NCI-H1105 (cell line): ENCODE measurements at regions not wholly inside any gene's neighbourhood (a gene's known extent, or its start where the extent isn't known, plus 50 kb on each side); places are given as distances from the start of the nearest gene placed in this dataset.

Experiments used
- DNase-seq: peaks from one replicate; lab custom pipeline; 2025; lab: John Stamatoyannopoulos, UW

GRCh38 chr5:77844623-77845323 lies 68.6 kb upstream of the TBCA start:
- no peak for DNase-seq

GRCh38 chr5:77844373-77844622 lies 68.2 kb upstream of the TBCA start:
- no peak for DNase-seq

DNA sequence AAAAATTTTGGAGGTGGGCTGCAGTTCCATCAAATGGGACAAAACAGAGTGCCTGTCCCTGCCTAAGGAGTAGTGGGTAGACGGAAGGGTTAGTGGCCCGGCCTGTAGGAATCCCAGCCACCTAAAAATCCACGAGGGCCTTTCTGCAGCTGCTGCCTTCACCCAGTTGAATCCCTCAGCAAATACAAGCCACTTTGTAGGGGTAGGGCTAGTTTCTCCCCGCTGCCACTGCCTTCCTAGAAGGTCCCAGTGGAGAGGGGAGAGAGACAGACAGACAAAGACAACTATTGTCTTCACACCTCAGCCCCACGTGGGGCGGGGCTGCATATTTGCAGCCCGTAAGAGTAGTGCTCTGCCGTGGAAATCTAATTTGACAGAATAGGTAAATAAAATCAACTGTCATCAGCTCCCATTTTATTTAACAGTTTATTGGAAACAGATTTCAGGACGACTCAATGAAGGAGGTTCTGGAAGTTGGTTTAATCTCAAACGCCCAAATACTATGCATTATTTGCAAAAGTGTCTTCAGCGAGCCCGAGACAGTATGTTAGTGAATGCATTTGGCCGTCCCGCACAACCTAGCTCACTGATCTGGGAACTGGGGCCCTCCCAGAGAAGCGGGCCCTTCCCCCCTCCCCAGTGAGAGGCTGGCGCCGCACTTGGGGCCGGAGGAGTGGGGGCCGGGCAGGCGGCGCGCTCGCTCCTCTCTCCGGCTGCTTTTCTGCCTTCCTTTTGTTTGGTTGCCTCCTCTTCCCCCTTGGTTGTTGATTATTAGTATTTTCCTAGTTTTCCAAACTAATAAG lies 67.6 kb upstream of the TBCA start:
- no peak for DNase-seq

DNA sequence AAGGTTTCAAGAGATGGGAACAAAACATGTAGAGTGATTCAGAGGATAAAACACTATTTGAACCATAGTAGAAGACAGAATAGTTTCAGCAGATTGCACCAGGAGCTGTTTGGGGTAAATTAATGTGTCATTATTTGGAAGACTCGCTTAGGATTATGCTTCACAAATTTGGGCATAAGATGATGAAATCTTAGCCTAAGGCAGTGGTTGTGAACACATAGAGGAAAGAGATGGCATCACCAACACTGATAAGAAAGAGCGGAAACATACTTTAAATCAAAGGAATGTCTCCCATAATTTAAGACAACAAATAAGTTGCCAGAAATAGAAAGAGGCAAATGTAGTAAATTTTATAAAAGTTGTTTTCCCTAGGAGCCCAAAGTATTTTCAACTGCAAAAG lies 66.1 kb upstream of the TBCA start:
- DNase-seq = no peak

DNA sequence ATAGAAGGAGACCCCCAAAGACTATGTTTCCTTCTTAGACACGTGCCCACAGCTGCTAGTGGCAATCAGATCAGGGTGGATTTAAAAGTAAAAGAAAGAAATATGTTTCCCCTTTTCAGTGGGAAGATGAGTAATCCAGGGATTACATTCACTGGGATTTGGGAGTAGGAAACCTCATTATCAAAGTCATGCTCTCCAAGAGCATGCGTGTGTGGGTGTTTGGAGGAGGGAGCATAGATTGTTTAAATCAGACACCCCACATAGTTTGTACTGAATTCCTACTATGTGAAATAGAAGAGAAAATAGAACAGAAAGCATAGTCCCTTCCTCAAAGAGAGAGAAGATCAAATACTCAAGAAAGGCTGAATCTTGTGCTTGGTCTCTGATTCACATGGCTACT lies 65.5 kb upstream of the TBCA start:
- no peak for DNase-seq

GRCh38 chr5:77840930-77841329 lies 64.8 kb upstream of the TBCA start:
- no peak for DNase-seq

DNA sequence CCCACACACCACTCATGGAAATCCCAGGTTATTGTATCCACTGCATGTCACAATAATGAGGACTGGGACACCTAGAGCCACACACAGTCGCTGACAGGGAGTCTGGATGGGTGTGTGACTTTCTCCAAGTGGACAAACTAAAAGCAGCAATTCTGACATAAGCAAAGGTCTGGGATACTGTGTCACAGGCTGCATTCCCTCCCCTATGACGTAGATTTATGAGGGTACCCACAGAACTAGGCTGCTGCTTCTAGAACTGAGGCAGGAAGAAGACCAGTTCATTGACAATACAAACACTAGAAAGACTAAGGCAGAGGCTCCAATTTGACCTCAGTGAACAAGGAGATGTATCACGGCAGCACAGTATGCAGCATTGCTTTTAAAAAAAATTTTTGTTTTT lies 63.6 kb upstream of the TBCA start:
- DNase-seq = no peak

- no peak for DNase-seq
These were observed 56.8 kb upstream of the TBCA start for GRCh38 chr5:77832938-77833337.

GRCh38 chr5:77832166-77832770 lies 56.1 kb upstream of the TBCA start:
- no peak for DNase-seq

GRCh38 chr5:77828445-77828844 lies 52.3 kb upstream of the TBCA start:
- DNase-seq = no peak
